Ishikawa (cell line): ENCODE measurements at regions not wholly inside any gene's neighbourhood (a gene's known extent, or its start where the extent isn't known, plus 50 kb on each side); places are given as distances from the start of the nearest gene placed in this dataset.

Experiments
- EGR1 ChIP-seq: IDR thresholded peaks from 2 replicates; pipeline ENCODE4 v1.6.1; 2012
- EP300 ChIP-seq: IDR thresholded peaks from 2 replicates; pipeline ENCODE4 v1.6.1; 2012; ENCODE audit warnings: borderline replicate concordance
- RAD21 ChIP-seq: IDR thresholded peaks from 2 replicates; pipeline ENCODE4 v1.6.1; 2012; ENCODE audit warnings: low read depth
- TCF12 ChIP-seq: IDR thresholded peaks from 2 replicates; pipeline ENCODE4 v1.6.1; 2012; ENCODE audit warnings: low read depth
- YY1 ChIP-seq: IDR thresholded peaks from 2 replicates; pipeline ENCODE4 v1.6.1; 2012; ENCODE audit warnings: low read depth
- TF ChIP-seq, protein P1 (sequence below): IDR thresholded peaks from 2 replicates; pipeline ENCODE4 v1.6.1; 2012
- TF ChIP-seq, protein P2 (sequence below): IDR thresholded peaks from 2 replicates; pipeline ENCODE4 v1.6.1; 2012; ENCODE audit warnings: low read depth, mild to moderate bottlenecking

DNA sequence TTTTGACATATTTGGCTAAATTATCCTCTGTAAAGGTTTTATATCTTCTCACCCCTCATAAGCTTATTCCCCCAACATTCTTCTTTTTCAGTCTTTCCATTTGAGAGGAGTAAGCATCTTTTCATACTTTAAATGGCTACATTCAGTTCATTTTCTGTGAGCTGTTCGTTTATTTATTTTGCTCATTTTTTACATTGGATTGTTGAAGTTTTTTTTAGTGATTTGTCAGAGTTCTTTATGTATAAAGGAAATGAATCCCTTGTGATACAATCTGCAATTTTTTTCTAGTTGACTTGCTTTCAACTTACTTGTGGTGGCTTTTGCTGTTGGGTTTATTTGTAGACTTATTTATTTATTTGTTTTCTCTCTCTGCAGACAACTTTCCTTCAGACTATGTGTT, 250.3 kb downstream of the DLEU7 start:
- TF ChIP-seq RAD21: no peak
- no peak for TF ChIP-seq TCF12
- TF ChIP-seq, protein P1, sequence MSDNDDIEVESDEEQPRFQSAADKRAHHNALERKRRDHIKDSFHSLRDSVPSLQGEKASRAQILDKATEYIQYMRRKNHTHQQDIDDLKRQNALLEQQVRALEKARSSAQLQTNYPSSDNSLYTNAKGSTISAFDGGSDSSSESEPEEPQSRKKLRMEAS: no peak
- no peak for TF ChIP-seq EGR1
- TF ChIP-seq YY1: no peak
- TF ChIP-seq, protein P2, sequence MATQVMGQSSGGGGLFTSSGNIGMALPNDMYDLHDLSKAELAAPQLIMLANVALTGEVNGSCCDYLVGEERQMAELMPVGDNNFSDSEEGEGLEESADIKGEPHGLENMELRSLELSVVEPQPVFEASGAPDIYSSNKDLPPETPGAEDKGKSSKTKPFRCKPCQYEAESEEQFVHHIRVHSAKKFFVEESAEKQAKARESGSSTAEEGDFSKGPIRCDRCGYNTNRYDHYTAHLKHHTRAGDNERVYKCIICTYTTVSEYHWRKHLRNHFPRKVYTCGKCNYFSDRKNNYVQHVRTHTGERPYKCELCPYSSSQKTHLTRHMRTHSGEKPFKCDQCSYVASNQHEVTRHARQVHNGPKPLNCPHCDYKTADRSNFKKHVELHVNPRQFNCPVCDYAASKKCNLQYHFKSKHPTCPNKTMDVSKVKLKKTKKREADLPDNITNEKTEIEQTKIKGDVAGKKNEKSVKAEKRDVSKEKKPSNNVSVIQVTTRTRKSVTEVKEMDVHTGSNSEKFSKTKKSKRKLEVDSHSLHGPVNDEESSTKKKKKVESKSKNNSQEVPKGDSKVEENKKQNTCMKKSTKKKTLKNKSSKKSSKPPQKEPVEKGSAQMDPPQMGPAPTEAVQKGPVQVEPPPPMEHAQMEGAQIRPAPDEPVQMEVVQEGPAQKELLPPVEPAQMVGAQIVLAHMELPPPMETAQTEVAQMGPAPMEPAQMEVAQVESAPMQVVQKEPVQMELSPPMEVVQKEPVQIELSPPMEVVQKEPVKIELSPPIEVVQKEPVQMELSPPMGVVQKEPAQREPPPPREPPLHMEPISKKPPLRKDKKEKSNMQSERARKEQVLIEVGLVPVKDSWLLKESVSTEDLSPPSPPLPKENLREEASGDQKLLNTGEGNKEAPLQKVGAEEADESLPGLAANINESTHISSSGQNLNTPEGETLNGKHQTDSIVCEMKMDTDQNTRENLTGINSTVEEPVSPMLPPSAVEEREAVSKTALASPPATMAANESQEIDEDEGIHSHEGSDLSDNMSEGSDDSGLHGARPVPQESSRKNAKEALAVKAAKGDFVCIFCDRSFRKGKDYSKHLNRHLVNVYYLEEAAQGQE: no peak
- TF ChIP-seq EP300: no peak
